ENCODE measurements at regions not wholly inside any gene's neighbourhood (a gene's known extent, or its start where the extent isn't known, plus 50 kb on each side); places are given as distances from the start of the nearest gene placed in this dataset.

- TF ChIP-seq, protein P1, sequence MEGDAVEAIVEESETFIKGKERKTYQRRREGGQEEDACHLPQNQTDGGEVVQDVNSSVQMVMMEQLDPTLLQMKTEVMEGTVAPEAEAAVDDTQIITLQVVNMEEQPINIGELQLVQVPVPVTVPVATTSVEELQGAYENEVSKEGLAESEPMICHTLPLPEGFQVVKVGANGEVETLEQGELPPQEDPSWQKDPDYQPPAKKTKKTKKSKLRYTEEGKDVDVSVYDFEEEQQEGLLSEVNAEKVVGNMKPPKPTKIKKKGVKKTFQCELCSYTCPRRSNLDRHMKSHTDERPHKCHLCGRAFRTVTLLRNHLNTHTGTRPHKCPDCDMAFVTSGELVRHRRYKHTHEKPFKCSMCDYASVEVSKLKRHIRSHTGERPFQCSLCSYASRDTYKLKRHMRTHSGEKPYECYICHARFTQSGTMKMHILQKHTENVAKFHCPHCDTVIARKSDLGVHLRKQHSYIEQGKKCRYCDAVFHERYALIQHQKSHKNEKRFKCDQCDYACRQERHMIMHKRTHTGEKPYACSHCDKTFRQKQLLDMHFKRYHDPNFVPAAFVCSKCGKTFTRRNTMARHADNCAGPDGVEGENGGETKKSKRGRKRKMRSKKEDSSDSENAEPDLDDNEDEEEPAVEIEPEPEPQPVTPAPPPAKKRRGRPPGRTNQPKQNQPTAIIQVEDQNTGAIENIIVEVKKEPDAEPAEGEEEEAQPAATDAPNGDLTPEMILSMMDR (IDR thresholded peaks at IDR 0.05; ENCODE audit: low read depth, low read length): no peak
- no peak overlapping the region for H3K4me3 ChIP-seq (ENCODE audit: low read depth, low read length)
Observed at GRCh38 chr13:85313761-85314503, 485.3 kb downstream of the SLITRK6 start.

- TF ChIP-seq, protein P1 (IDR thresholded peaks at IDR 0.05; ENCODE audit: low read depth, low read length): no peak
- no peak overlapping the region for H3K4me3 ChIP-seq (ENCODE audit: low read depth, low read length)
Observed at GRCh38 chr13:85312071-85312470, 487.1 kb downstream of the SLITRK6 start.

- H3K4me3 ChIP-seq (ENCODE audit: low read depth, low read length): no peak overlapping the region
- TF ChIP-seq, protein P1 (IDR thresholded peaks at IDR 0.05; ENCODE audit: low read depth, low read length): no peak
Observed at GRCh38 chr13:85303630-85304029, 495.6 kb downstream of the SLITRK6 start.

DNA sequence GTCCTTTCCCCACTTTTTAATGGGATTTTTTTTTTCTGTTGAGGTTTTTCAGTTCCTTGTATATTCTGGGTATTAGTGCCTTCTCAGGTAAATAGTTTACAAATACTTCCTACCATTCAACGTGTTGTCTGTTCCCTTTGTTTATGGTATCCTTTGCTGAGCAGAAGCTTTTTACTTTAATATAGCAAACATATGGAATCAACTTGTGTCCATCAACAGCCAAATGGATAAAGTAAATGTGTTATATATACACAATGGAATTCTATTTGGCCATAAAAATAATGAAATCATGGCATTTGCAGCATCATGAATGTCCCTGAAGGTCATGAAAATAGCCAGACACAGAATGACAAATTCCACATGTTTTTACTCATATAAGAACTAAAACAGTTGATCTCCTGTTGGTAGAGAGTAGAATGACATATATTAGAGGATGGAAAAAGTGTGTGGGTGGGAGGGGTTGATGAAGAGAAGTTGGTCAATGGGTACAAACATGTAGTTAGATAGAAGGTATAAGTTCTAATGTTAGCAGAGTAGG, 500.8 kb downstream of the SLITRK6 start:
- TF ChIP-seq, protein P1 (IDR thresholded peaks at IDR 0.05; ENCODE audit: low read depth, low read length): no peak
- no peak overlapping the region for H3K4me3 ChIP-seq (ENCODE audit: low read depth, low read length)

DNA sequence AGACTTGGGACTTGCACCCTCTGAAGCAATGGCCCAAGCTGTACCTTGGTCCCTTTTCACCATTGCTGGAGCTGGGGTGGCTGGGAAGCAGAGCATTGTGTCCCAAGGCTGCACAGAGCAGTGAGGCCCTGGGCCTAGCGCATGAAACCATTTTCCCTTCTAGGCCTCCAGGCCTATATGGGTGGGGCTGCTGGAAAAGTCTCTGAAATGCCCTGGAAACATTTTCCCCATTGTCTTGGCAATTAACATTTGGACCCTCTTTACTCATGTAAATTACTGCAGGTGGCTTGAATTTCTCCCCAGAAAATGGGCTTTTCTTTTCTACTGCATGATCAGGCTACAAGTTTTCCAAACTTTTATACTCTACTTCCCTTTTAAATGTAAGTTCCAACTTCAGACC, 510.5 kb downstream of the SLITRK6 start:
- no peak overlapping the region for H3K4me3 ChIP-seq (ENCODE audit: low read depth, low read length)
- TF ChIP-seq, protein P1 (IDR thresholded peaks at IDR 0.05; ENCODE audit: low read depth, low read length): no peak

- no peak overlapping the region for H3K4me3 ChIP-seq (ENCODE audit: low read depth, low read length)
- TF ChIP-seq, protein P1 (IDR thresholded peaks at IDR 0.05; ENCODE audit: low read depth, low read length): no peak
Observed at GRCh38 chr13:85287528-85287927, 511.7 kb downstream of the SLITRK6 start.

DNA sequence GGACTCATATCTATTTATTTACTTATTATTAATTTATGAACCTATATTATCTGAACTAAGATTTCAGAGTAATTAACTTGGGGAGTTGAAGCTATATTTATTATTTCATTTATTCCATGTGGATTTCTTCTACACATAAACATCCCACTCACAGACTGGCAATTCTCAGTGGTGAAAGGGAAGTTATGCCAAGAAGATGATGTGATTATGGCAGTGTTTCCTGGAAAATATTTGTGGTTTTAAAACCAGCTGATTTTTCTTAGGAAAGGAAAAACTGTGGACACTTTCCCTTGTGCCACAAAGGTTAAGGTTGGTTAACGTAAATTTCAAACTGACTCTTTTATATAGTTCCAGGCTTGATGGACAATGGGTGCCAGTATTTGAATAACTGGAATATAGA, 513.1 kb downstream of the SLITRK6 start:
- TF ChIP-seq, protein P1 (IDR thresholded peaks at IDR 0.05; ENCODE audit: low read depth, low read length): no peak
- no peak overlapping the region for H3K4me3 ChIP-seq (ENCODE audit: low read depth, low read length)
